GM19035 (cell line): ENCODE measurements at regions not wholly inside any gene's neighbourhood (a gene's known extent, or its start where the extent isn't known, plus 50 kb on each side); places are given as distances from the start of the nearest gene placed in this dataset.

Experiments
- ATAC-seq: cut with Tn5 transposase; IDR thresholded peaks from one replicate; pipeline ENCODE4 v1.9.1; 2021; ENCODE audit not compliant: unreplicated experiment

DNA sequence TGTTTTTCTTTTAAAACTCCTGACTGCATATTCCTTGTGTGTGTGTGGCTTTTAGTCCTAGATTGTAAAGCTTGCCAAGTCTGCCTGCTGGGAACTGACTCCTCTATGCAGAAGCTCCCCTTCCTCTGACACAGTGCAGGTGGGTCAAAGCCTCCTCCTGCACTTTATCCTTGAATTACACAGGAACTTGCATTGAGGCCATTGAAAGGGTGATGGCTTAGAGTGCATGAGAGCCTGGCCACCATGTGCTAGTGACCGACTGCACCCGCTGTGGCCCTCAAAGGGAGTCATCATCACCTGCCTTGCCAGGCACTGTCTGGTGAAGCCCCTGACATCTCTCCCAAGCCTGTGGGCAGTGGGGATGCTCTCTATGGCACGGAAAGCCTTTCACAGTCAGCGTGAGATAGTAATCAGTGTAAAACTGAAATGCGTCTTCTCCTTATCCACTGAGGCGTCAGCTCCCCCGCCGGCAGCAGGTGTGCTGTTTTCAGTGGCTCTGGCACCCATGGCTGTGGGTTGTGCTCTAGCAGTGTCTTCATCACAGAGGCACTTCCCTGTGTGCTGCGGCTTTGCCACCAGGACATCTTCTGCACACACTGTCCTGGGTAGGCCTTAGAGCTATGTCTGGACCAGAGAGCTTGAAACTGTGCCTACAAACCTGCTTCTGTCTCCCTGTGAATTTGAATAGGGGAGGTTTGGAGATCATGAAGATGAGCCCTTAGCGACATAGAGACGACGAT lies 87.9 kb downstream of the THBS2 start:
- ATAC-seq: no peak

DNA sequence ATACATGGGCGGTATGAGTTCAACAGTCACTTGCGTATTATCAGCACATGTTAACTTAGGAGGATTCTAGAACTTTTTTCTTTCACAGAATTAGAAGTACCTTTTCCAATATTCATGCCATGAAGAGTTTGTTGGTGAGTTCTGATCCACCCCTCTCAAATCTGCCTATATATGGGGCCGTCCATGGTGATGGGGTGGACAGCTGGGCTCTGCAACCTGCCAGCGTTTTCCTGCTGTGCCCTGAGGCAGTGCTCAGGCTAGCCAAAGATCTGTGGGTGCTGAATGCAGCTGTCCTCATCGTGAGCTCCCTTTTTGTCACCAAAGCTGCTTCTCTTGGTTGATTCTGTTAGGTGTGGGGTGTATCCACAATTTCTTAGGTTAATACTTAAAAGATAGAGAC lies 88.7 kb downstream of the THBS2 start:
- ATAC-seq: no peak

DNA sequence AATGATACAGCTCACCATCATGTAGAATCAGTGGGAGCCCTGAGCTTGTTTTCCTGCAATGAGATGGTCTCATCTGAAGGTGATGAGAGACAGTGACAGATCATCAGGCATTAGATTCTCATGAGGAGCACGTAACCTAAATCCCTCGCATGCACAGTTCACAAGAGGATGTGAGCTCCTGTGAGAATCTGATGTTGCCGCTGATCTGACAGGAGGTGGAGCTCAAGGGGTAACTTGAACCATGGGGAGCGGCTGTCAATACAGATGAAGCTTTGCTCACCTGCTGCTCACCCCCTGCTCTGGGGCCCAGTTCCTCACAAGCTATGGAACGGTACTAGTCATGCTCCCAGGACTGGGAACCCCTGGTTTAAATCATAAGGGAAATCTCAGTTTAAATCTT lies 89.2 kb downstream of the THBS2 start:
- no peak for ATAC-seq

DNA sequence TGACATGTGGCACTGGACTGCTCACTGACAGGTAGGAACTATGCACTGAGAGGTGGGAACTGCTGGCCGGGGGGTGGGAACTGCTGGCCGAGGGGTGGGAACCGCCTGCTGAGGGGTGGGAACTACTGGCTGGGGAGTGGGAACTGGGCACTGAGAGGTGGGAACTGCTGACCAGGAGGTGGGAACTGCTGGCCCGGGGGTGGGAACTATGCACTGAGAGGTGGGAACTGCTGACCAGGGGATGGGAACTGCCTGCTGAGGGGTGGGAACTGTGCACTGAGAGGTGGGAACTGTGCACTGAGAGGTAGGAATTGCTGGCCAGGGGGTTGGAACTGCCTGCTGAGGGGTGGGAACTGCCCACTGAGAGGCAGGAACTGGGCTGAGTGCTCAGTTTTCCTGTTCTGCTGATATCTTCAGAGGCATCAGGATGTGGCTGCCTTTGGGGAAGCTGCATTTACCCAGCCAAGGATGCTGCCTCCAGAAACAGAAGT lies 90.2 kb downstream of the THBS2 start:
- ATAC-seq: no peak

DNA sequence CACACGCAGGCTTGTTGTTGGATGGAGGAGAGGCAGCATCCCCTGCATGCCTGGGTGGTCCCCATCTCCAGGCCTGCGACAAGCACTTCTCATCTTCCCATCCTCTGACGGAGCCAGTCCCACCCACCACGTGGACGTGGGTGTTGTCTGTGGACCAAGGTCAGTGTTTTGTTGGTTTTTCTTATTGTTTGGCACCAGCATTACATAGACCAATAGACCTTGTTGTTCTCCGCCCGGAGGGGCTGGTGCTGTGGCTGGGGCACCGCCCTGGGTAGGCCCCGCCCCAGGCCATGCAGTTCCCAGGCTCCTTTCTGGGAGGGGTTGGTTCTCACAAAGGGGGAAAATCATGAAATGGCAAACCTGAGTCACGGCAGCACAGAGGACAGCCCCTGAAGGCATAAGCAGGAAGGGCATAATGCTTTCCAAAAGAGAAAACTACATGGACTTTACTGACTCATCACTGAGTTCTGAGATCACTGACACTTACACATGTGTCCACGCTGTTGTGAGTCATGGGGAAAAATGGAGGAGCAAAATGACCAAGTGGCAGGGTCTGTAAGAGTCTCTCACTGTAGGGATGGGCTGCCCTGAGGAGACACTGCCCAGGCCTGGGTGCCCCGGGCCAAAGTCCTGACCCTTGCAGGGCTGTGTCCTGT lies 90.8 kb downstream of the THBS2 start:
- no peak for ATAC-seq

DNA sequence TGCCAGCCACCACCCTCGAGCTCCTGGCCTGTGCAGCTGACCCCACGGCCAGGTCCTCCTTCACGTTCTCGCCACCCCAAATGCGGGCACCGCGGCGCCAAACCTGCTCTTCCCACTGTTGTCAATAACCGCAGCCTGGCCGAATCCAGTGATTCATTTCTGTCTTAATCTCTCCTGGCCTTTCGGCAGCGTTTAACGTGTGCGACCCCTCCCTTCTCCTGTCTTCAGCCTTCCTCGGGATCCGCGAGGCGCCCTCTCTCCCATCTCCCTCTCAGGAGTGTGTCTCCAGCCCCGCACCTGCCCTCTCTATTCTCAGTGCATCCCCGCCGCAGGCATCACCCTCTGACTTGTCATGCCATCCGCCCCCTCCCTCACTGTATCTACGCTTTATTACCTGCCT lies 91.4 kb downstream of the THBS2 start:
- no peak for ATAC-seq

DNA sequence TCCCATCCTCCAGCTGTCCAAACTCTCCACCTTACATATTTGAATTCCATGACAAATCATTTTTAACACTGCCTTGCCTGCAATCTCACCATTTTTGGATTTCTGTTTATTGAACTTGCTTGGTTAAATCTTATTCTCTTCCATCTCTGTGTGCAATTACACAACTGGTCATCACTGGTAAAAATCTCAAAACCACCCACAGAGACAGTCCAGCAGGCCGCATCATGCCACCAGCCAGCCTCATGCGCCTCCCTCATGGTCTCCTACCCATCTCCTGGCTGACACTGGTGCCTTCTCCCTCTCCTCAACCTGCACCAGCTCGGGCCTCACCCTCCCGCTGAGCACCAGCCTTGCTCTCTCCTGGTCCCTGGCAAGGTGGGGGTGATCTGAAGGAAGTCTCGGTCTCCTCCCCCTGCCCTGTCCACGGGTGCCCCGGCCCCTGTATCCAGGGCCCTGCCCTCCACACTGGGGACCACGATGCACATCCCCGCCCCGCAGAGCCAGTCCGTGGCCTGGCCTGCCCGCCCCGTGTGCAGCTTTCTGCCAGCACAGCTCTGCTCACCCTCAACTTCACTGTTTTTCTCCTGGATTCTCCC lies 92.0 kb downstream of the THBS2 start:
- no peak for ATAC-seq

DNA sequence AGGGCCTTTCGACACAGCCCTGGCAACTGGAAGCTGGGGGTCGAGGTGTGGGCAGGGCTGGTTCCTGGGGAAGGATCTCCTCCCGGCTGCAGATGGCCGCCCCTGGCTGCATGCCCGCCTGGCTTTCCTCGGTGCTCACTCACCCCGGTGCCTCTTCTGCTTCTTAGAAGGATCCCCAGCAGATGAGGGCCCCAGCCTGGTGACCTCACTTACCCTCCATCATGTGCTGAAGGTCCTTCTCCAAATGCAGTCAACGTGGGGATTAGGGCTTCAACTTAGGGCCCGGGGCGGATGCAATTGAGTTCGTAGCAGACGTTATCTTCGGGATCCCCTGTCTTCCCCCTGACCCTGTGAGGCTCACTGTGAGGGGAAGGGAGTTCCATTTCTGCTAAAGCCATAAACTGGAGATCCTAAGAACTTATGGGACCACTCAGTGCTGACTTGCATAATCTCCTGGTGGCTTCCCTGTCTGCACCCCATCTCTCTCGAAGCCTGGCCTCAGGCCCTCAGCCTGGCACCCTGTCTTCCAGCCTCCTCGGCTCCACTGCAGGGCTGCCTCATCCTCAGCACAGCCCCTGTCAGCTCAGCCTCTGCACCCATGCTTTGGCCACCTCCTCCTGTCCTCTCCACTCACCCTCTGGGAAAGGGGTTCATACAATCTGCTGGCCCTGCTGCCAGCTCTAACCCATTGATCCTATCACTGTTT lies 92.6 kb downstream of the THBS2 start:
- ATAC-seq: no peak

DNA sequence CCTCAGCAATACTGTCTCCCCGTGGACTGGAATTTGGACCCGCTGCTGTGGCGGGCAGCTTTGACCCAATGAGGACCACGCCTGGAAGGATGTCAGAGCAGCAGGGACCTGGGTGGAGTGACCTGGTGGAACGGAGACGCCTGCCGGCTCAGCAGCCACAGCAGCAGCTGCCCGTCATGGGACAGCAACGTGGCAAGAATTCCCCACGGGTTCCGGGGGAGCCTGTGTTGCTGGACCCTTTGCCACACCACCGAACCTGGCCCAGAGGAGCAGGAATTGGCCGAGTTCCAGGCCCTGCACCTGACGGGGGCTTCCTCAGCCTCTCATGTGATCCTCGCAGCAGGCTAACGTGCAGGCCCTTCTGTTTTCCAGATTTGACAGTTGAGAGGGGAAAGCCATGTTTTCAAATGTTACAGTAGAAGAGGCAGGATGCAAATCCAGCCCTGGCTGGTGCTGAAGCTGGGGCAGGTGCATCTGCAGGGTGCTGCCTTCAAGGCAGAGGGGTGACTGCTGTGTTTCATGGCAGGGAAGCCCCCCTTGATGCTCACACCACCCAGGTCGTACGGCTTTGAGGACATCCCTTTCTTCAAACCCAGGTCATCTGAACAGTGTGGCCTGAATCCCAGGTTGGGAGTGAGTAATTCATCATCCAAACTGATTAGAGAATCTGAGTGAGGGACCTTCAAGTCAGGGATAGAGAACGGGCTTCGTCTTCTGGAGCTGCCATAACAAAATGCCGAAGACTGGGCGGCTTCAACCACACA lies 93.4 kb downstream of the THBS2 start:
- no peak for ATAC-seq

DNA sequence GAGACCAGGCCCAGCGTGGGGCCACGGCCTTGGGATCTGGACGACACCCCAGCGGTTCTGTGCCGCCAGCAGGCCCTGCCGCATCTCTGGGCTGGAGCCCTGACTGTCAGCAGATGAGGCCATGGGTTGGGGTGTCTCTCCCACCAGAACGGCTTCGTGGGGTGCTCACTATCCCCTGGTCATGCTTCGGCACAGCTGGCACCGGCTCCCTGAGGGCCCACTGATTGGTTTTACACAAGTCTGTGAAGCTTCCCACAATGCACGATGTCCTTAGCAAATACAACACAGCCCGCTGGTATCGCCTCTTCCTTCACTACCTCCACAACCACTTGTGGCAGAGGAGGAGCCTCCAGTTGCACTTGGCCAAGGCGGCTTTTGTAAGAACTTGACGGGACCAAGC lies 94.3 kb downstream of the THBS2 start:
- ATAC-seq: no peak

DNA sequence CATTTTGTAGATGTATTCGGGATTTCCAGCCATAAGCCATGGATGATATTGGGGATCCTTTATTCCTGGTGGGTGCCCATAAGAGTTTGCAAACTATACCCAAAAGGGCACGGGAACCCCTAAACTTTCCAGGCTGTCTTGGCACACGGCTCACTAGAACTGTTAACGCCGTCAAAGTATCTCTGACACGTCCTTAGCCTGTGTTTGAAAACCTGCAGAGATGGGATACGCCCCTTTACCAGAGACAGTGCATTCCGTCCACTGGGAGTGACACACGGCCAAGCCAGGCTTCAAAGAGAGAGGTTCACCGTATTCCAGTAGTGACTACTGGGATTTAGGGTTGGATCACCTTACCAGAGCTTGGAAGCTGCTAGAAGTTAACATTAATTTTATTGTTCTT lies 95.0 kb downstream of the THBS2 start:
- no peak for ATAC-seq

DNA sequence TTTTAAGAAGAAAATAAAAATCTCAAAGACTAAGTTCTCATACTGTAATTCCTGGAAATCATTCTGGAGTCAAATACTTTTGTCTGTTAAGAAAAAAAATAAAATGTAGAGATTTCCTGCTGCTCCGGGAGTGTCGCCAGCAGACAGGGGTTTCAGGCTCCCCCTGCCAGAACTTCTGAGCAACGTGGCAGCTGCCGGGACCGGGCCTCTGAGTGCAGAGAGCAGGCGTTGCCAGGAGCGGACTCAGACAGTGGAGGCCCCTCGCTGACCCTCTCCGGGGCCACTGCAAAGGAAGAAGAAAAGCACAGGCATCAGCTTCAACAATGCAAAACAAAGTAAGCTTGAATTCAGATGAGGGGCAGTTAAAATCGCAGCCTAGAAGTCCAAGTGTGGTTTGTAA lies 95.5 kb downstream of the THBS2 start:
- no peak for ATAC-seq

DNA sequence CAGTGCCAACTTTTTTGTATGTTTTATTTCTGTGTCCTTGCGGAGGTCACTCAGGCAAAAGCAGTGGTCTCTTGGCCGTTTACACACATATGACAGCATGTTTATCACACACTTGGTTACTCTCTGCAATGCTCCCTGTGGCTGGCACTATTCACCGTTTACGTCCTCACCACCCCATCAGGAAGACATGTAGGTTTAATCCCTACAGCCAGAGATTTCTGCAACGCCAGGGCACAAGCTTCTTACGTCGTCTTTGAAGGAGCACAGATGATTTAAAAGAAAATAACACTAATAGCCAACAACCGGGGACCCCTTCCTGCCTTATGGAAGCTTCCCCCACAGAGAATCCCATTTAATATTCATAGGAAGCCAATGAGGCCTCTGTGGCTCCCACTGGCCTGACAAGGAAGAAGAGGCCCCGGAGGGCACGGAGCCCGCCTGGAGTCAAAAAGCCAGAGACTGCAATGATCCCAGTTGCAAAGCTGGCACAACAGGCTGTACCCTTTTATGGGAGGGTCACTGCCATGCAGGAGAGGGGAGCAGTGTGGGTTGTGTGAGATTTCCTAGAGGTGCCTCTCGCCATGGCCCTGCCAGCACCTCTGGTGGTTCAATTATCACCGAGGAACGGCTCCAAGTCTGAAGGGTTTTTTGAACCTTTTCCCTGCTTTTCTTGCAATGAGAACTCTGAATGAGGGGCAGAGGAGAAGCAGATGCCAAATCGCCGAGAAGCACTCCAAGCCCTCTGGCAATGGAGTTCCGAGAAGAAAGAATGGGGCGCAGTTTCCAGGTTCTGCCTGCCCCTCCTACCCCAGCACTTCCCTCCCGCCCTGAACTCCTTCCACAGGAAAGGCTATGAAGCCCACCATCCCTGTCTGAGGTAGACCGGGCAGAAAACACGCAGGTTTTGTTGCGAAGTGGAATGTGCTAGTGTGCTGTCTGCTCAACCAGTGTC lies 96.2 kb downstream of the THBS2 start:
- ATAC-seq: no peak

DNA sequence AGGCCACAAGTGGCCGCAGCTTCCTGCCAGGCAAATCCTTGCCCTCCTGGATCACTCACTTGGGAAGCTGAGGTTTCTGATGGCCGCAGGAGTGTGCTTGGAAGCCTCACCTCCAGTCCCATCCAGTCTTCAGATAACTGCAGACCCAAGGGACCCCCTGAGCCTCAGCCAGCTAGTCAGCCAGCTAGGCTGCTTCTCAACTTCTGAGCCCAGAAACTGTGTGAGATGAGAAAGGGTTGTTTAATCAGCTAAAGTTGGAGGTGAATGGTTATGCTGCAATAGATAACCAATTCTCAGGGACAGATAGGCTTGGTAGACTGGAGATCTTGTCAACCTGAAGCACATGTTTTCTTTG lies 96.9 kb downstream of the THBS2 start:
- no peak for ATAC-seq

DNA sequence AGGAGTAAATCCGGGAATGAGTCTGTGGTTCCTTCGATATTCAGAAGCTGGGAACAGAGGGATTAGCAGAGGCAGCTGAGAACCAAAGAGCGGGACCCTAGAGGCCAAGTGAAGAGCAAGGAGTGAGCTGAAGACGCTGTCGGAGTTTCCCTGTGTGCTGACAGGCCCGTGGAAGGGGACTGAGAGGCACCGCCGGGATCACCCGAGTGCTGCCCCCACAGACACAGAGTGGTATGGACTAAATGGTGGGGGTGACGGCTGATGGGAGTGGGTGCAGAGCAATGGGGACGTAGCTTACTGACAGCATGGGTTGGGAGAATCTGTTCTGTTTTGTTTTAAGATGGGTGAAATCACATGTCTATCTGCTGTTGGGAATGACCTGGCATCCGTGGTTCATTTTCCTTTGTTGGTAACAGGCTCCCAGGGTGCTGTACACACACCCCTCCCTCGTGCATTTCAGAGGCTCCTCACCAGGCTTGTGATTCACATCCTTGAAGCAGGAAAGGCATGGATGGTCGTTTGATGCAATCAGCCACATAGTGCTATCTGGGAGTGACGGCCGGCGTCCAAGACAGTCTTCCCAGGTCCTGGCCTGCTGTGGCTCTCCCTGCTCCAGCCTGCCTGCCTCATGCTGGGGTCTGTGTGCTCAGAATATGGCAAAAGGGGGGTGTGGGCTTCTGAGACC lies 97.4 kb downstream of the THBS2 start:
- no peak for ATAC-seq

DNA sequence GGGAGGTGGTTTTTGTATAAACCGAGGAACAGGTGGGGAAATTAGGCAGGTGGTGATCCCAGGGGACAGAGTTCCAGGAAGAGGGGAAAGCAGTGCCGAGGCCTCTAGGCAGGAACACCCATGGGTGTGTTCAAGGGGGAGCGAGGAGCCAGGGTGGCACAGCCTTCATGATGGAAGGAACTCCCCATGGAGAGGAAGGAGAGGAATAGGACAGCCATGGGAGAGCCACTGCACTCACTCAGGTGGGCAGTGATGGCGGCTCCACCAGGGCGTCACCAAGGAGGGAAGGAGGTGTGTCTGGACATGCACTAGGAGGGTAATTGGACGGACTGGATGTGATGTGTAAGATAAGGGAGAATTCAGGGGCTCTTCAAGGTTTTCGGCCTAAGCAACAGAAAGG lies 98.2 kb downstream of the THBS2 start:
- no peak for ATAC-seq

DNA sequence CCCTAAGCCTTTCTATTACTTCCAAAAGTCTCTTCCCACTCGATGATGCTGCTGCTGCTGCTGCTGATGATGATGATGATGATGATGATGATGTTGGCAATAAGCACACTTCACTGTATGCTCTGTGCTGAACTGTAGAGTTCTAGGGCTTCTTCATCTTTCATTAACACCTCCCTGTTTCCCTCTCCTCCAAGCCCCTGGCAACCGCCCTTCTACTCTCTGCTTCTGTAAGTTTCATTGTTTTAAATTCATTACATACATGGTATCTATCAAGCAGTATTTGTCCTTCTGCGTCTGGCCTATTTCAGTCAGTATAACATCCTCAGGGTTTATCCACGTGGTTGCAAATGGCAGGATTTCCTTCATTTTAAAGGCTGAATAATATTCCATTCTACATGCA lies 100.2 kb downstream of the THBS2 start:
- no peak for ATAC-seq

DNA sequence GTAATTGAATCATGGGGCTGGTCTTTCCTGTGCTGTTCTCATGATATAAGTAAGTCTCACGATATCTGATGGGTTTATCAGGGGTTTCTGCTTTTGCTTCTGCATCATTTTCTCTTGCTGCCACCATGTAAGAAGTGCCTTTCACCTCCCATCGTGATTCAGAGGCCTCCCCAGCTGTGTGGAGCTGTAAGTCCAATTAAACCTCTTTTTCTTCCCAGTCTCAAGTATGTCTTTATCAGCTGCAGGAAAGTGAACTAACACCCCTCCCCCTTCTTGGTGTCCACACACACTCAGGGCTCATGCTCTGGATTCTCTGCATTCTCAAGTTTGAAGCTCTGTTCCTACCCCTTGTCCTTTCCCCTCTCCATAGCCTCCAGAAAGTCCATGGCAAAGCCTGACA lies 107.1 kb downstream of the THBS2 start:
- no peak for ATAC-seq

DNA sequence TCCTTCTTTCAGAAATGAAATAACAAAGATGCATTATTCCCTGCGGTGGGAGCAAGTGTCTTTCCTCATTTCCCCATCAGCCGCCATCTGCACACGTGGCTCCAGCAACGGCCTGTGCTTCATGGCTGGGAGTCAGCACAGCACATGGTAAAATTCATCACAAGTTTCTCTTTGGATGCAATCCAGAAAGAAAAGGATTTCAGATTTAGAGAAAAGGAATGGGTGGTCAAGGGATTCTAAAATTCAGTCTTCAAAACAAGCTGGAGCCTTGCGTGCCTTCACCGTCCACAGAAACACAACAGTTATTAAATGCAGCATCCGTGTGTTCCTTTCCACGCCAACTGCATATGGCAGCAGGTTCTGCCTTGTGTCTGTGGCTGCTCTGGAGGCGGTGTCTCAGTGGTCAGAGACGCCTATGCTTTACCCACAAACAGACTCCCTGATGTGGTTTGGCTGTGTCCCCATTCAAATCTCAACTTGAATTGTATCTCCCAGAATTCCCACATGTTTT lies 107.6 kb downstream of the THBS2 start:
- ATAC-seq: no peak
